ENCODE measurements at regions not wholly inside any gene's neighbourhood (a gene's known extent, or its start where the extent isn't known, plus 50 kb on each side); places are given as distances from the start of the nearest gene placed in this dataset.

GRCh38 chr13:58324161-58324560 is 692.6 kb downstream of the PCDH17 start:
- POLR2A ChIA-PET: no interaction called here
- H3K79me2 ChIP-seq (ENCODE audit: control insufficient read depth, insufficient read depth, low read length): no peaks in the 10 kb centered on the region
- TF ChIP-seq PML (IDR thresholded peaks at IDR 0.05; ENCODE audit: low read length) (no peak), SPI1 (IDR thresholded peaks at IDR 0.05; ENCODE audit: borderline replicate concordance, insufficient read depth, low read depth, low read length) (no peak), HDAC6 (IDR thresholded peaks at IDR 0.05; ENCODE audit: unreplicated experiment) (no peak), ETV6 (conservative IDR thresholded peaks at IDR 0.05 in 1 of 2, IDR thresholded peaks at IDR 0.05 in 1 of 2; ENCODE audit: borderline replicate concordance in 1 of 2, low read depth in 1 of 2) (no peak), RB1 (IDR thresholded peaks at IDR 0.05; ENCODE audit: borderline replicate concordance) (no peak), ZZZ3 (IDR thresholded peaks at IDR 0.05; ENCODE audit: control insufficient read depth, insufficient read length, low read depth) (no peak), USF1 (IDR thresholded peaks at IDR 0.05; ENCODE audit: borderline replicate concordance, extremely low read length, insufficient read depth, low read depth, low read length) (no peak), PBX3 (IDR thresholded peaks at IDR 0.05; ENCODE audit: insufficient replicate concordance, low read depth, low read length) (no peak), ATF7 (IDR thresholded peaks at IDR 0.05; ENCODE audit: low read depth) (no peak), MYC (IDR thresholded peaks at IDR 0.05; ENCODE audit: insufficient read depth, insufficient read length, insufficient replicate concordance, low read length, severe bottlenecking) (no peak), MEF2B (IDR thresholded peaks at IDR 0.05; ENCODE audit: partially characterized antibody, poor library complexity, severe bottlenecking) (no peak), MLLT1 (IDR thresholded peaks at IDR 0.05) (no peak), TAF1 (IDR thresholded peaks at IDR 0.05; ENCODE audit: borderline replicate concordance, low read depth, low read length) (no peak), ATF2 (IDR thresholded peaks at IDR 0.05; ENCODE audit: low read length) (no peak), DPF2 (IDR thresholded peaks at IDR 0.05) (no peak)
- H3K27me3 ChIP-seq (replicated peaks in 1 of 2; ENCODE audit: control insufficient read depth in 2 of 2, insufficient read depth in 2 of 2, low read length in 1 of 2): no peaks in the 10 kb centered on the region
- H3K27ac ChIP-seq (ENCODE audit: control insufficient read depth, insufficient read depth): no peak overlapping the region
- SMC1A ChIA-PET (ENCODE audit: uncharacterized antibody, unreplicated experiment): no interaction called here
- no peak overlapping the region for H2AFZ ChIP-seq (ENCODE audit: control insufficient read depth, low read depth, low read length)
- H3K4me2 ChIP-seq (ENCODE audit: control insufficient read depth, insufficient read depth): no peak overlapping the region
- no peak overlapping the region for H3K4me3 ChIP-seq
- H3K9ac ChIP-seq (ENCODE audit: control insufficient read depth, insufficient read depth, low read length): no peak overlapping the region
- RAD21 ChIA-PET (ENCODE audit: unreplicated experiment): no interaction called here
- CTCF ChIA-PET: no interaction called here
- no peaks in the 10 kb centered on the region for H4K20me1 ChIP-seq (ENCODE audit: control insufficient read depth, insufficient read depth)
- DNase-seq (ENCODE audit: low read depth, low spot score) (no peak), ATAC-seq (no peak), FAIRE-seq (no peak)
- no peaks in the 10 kb centered on the region for H3K9me3 ChIP-seq (replicated peaks; ENCODE audit: control insufficient read depth, insufficient read depth, low read length)
- BruUV-seq (replicated peaks): no TSS peak
- intact Hi-C loops (cut with micrococcal nuclease; ENCODE audit: unreplicated experiment): no loop called here
- no peaks in the 10 kb centered on the region for H3K4me1 ChIP-seq (ENCODE audit: control insufficient read depth, insufficient read depth, low read length)
- no peaks in the 10 kb centered on the region for H3K36me3 ChIP-seq (ENCODE audit: control insufficient read depth in 2 of 2, insufficient read depth in 2 of 2, low read length in 1 of 2)
- in situ Hi-C loops (cut with MboI): no loop called here
